HFF-Myc (cell line): ENCODE measurements at regions not wholly inside any gene's neighbourhood (a gene's known extent, or its start where the extent isn't known, plus 50 kb on each side); places are given as distances from the start of the nearest gene placed in this dataset.

Source experiments
- DNase-seq: peaks from one replicate; pipeline ENCODE4 v3.0.0-alpha.2; 2011; ENCODE audit warnings: low read depth; ENCODE audit errors: extremely low read depth
- H3K4me3 ChIP-seq: replicated peaks from 2 replicates; pipeline ENCODE4 v1.5.1; 2011; ENCODE audit warnings: low read depth, mild to moderate bottlenecking, control low read depth, low read length
- CTCF ChIP-seq: IDR thresholded peaks from 2 replicates; pipeline ENCODE4 v1.5.1; 2012; ENCODE audit warnings: mild to moderate bottlenecking, low read depth, low read length, control low read depth; ENCODE audit errors: missing control alignments

- no peak for DNase-seq
- no peak for TF ChIP-seq CTCF
- H3K4me3 ChIP-seq: no peak overlapping the region
Observed at GRCh38 chr6:40726853-40727252, 139.7 kb upstream of the LRFN2 start.

GRCh38 chr6:40725390-40725789 is 138.2 kb upstream of the LRFN2 start:
- H3K4me3 ChIP-seq: no peak overlapping the region
- DNase-seq: no peak
- no peak for TF ChIP-seq CTCF

GRCh38 chr6:40724886-40725285 is 137.7 kb upstream of the LRFN2 start:
- no peak for TF ChIP-seq CTCF
- H3K4me3 ChIP-seq: no peak overlapping the region
- no peak for DNase-seq

- no peak overlapping the region for H3K4me3 ChIP-seq
- DNase-seq: no peak
- no peak for TF ChIP-seq CTCF
Observed at GRCh38 chr6:40723967-40724366, 136.8 kb upstream of the LRFN2 start.

- TF ChIP-seq CTCF: no peak
- no peak for DNase-seq
- no peak overlapping the region for H3K4me3 ChIP-seq
Observed at GRCh38 chr6:40722553-40723258, 135.5 kb upstream of the LRFN2 start.

- no peak overlapping the region for H3K4me3 ChIP-seq
- DNase-seq: no peak
- TF ChIP-seq CTCF: no peak
Observed at GRCh38 chr6:40722091-40722490, 134.9 kb upstream of the LRFN2 start.
